Inflammatory macrophage (primary cell): ENCODE measurements at regions not wholly inside any gene's neighbourhood (a gene's known extent, or its start where the extent isn't known, plus 50 kb on each side); places are given as distances from the start of the nearest gene placed in this dataset.
"Not testable (repeated sequence)": the region's sequence is repeated elsewhere in the genome, so short reads cannot be mapped to it uniquely, and the experiment has no call there.

Experiments
- DNase-seq, 2 donors: peaks; one replicate each; pipeline ENCODE4 v3.0.0-alpha.2; 2020 to 2022

DNA sequence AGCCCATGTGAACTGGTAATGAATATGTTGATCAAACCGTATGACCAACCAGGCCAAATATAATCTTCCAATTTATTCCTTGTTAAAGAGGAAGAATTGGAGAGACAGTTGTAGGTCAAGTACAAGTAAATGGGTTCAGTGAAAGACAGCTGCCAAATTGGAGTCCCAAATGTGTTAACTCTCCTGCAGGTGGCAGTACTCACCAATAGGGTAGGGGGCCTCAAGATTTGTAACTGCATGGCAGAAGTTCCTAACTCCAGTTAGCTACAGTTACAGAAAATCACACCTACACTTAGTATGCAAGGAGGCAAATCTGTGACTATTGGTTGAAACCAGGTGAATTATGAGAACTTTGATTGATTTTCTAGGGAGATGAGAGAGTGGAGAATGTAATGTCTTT lies 278.0 kb downstream of the ZBBX start:
- DNase-seq: peak; percentile 4 to 13

GRCh38 chr3:167100651-167101050 lies 279.4 kb downstream of the ZBBX start:
- DNase-seq: no peak

DNA sequence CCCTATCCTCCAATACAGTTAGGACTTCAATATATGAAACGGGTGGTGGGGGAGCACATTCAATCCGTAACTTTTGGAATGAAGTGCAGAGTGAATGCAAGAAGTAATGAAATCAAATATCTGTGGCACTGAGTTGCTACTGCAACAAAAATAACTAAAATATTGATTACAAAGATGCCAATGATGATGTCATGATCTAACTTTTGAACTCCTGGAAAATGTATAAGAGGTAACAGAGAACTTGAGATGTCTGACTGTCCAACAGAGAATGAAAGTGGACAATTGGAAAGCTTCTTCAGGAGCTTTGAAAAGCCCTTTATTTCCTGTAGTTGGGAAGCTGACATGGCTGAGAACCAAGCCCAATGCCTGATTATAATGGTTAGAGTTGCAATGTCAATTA lies 279.9 kb downstream of the ZBBX start:
- no peak for DNase-seq

- DNase-seq: no peak
Observed at GRCh38 chr3:167095976-167096375, 284.1 kb downstream of the ZBBX start.

DNA sequence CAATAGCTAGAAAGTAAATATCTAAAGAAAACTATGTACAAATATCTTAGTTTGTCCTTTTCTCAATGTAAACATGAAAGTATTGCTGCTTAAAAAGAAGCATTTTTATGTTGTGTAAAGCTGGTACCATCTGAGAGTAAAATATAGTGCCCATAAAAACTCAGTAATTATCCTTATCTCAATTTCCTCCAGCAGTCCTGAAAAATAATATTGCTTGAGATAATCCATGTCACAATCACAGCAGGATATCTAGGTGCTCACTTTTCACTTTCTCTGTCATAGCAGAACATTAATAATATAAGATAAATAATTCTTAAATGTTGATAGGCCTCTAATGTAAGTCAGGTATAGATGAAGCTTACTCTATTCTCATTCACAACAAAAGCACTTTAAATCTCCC lies 285.5 kb downstream of the ZBBX start:
- DNase-seq: no peak

DNA sequence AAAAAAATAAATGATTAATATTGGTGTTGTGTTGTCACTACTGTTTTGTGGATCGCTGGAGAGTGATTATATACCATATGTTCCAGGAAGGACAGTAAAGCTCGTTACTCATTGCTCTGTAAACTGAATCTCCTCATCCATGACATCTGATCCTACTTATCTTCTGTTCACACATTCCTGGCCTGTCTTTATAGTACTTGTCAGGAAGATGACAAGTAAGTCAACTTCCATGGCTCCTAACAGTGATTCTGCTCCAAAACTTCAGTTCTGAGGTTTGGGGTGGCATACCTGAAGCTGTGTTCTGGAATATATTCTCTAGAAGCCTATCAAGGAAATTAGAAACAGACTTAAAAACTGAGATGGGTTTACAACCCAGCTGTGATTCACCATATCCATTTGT lies 288.9 kb downstream of the ZBBX start:
- no peak for DNase-seq

GRCh38 chr3:167084545-167084944 lies 295.6 kb downstream of the ZBBX start:
- no peak for DNase-seq

GRCh38 chr3:167078070-167078622 lies 302.0 kb downstream of the ZBBX start:
- no peak for DNase-seq

- DNase-seq: no peak
Observed at GRCh38 chr3:167067787-167068161, 312.3 kb downstream of the ZBBX start.

- DNase-seq: no peak
Observed at GRCh38 chr3:167066977-167067786, 312.9 kb downstream of the ZBBX start.

- DNase-seq: no peak
Observed at GRCh38 chr3:167057581-167057980, 322.5 kb downstream of the ZBBX start.

GRCh38 chr3:167054926-167055325 lies 325.2 kb downstream of the ZBBX start:
- DNase-seq: no peak

- DNase-seq: no peak
Observed at GRCh38 chr3:167051421-167051820, 328.7 kb downstream of the ZBBX start.

DNA sequence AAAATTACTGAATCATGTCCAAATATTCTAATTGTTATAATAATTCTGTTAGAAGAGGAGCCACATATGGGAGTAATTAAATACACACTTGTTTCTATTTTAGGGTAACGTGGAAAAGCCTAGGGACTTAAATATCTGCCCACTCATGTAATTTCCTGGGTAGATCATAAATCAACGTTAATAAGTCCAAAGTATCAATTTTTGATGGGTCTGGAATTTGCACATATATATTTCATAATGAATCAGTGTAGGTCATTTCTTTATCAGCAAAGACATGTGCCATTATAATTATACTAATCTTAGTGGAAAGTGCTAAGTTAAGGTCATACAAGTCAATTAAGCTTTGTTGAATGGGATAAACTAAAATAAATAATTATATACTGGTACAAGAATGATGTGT lies 346.2 kb downstream of the ZBBX start:
- no peak for DNase-seq

DNA sequence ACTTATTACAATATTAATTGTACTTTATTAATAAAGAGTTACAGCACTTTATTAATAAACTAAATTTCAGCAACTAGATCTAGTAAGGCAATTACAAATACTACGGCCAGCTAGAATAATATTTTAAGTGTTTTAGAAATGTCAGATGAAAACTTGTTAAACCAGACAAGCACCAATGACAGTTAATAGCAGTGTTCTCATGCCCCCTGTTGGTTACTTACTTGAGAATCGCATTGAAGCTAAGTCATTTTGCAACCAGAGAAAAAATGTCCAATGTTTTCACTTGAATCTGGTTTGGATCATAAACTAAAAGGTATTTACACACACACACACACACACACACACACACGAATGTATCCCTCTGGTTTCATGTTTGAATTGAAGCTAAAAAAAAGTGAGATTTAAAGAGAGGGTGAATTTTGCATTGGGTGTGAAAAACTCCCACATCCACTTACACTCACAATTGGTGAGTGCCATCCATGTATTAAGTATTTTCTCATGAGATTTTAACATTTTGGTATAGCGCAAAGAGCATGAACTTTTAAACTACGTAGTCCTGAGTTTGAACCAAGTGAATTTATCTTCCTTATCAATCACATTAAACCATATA lies 347.7 kb downstream of the ZBBX start:
- peak; percentile 1 to 15 for DNase-seq

DNA sequence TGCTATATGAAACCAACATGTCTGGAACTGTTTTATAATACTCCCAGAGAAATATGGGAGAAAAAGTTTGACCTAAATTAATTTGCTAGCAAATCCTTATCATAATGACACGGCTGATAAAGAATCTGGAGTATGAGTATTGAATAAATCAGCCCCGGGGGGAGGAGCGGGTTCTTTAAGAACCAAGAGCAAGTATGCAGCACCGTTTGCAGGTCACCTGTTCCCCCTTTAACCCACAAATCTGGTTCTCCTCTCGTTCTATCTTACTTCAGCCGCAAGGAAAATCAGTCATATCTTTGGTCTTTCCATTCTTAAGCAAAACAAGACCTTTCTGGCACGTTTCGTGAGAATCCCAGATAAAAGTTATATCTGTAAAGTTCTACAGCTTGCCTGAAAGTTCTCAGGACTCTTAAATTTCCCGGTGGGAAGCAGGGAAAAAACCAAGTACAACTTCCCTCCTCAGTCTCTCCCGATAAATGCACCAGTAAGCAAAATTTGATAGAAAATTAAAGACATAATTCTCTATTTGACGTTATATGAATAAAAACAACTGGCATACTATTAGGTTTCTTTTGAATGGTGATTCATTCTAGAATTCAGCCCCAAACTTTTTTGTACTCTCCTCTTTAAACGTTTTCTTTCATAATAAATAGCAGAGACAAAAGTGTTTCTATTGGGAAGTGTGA lies 348.6 kb downstream of the ZBBX start:
- no peak for DNase-seq

DNA sequence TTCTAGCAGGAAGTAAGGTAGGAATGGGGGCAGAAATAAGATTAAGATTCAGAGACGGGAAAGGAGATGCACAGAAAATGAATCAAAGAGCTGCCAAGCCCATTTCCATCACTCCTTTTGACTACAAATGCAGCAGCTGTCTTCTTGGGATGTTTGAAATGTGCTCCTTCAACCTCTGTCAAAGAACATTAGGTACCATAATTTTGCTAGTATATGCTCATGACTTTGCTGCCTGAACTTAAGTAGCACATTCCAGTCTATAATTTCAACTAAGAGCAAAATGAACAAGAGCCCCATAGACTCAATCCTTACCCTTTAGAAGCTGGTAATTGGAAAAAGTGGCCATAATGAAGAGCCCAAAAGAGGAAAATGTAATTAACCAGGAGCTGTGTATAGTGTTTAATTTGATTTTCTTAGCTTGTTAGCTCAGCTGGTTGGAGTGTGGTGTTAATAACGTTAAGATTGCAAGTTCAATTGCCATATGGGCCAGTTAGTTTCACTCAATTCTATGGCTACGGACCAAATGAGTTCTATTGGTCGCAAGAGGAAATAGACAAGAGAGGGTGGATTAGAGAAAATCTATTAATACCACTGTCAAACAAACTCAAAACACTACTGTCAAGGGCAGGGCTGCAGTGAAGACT lies 349.9 kb downstream of the ZBBX start:
- no peak for DNase-seq

DNA sequence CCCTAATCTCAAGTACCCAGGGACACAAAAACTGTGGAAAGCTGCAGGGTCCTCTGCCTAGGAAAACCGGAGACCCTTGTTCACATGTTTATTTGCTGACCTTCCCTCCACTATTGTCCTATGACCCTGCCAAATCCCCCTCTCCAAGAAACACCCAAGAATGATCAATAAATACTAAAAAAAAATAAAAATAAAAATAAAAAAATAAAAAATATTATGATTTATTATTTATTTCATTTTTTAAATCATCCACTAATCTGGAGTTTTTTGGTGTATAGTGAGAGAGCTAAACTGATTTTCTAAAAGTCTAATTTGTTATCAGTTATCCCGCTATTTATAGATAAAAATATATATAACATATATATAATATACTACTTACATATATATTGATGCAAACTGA lies 360.6 kb downstream of the ZBBX start:
- not testable (repeated sequence) for DNase-seq

GRCh38 chr3:167018591-167019111 lies 361.4 kb downstream of the ZBBX start:
- not testable (repeated sequence) for DNase-seq

DNA sequence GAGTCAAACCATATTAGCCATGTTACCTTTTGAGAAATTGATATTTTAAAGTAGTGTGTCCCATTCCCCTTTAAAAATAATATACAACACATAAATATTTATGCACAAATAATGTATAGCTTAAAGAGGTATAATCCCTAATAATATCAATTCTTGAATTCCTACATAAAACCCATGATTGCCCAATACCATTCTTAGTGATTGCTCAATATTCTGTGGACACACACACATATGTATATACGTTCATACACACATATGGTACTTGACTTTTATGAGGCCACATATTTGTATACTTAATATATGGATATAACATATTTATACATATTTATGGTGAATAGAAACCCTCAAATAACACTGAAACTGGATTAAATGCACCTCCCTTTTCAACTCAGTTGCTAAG lies 367.4 kb downstream of the ZBBX start:
- no peak for DNase-seq

GRCh38 chr3:167008791-167009190 lies 371.3 kb downstream of the ZBBX start:
- no peak for DNase-seq

DNA sequence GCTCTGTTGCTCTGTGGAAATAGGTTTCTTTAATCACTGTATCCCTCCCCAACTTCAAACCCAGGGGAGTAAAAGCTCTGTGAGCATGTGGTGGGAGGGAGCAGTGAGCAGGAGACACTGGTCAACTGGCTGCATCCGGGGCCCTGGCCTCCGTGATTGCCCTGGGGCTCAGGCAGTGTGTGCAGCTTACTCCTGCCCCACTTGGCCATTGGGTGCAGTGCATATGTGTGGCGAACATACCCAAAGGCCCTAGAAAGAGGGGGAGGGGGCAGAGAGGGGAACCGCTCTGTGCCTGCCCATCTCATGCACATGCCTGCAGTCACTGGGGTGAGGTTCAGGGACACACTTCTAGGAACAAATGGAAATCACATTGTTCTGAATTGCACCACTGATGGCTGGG lies 378.7 kb downstream of the ZBBX start:
- no peak for DNase-seq
